ENCODE measurements at regions not wholly inside any gene's neighbourhood (a gene's known extent, or its start where the extent isn't known, plus 50 kb on each side); places are given as distances from the start of the nearest gene placed in this dataset.

GRCh38 chr4:71872221-71872620 is 88.3 kb upstream of the GC start:
- Histone ChIP-seq H3K4me3 (no peak overlapping the region), H3K4me2 (no peak overlapping the region), H3K36me3 (ENCODE audit: insufficient read depth) (no peaks in the 10 kb centered on the region), H3K4me1 (ENCODE audit: insufficient read depth) (no peaks in the 10 kb centered on the region), H3K27me3 (ENCODE audit: insufficient read depth) (no peaks in the 10 kb centered on the region), H4K20me1 (replicated peaks; ENCODE audit: insufficient read depth) (no peaks in the 10 kb centered on the region), H3K27ac (ENCODE audit: low read depth) (no peak overlapping the region), H2AFZ (no peak overlapping the region), H3K79me2 (replicated peaks; ENCODE audit: insufficient read depth) (no peaks in the 10 kb centered on the region), H3K9me2 (ENCODE audit: insufficient read depth) (peaks cover 10% of the 10 kb centered on the region; the same call in 1 of the 2 replicates), H3F3A (replicated peaks; ENCODE audit: low read depth) (no peaks in the 10 kb centered on the region)
- Mint-ChIP-seq H3K4me3 (no peak overlapping the region), H3K27me3 (ENCODE audit: insufficient read depth, low read depth, poor library complexity) (no peaks in the 10 kb centered on the region), H3K36me3 (ENCODE audit: low read depth) (peaks cover 31% of the 10 kb centered on the region; the same call in 2 of the 3 replicates), H3K9me3 (peaks cover 22% of the 10 kb centered on the region; the same call in 2 of the 3 replicates), H3K4me1 (no peaks in the 10 kb centered on the region), H3K27ac (no peak overlapping the region)
- ATAC-seq (no peak), DNase-seq (ENCODE audit: low spot score) (no peak)
- TF ChIP-seq REST (IDR thresholded peaks at IDR 0.05; ENCODE audit: unreplicated experiment) (no peak), STAT1 (IDR thresholded peaks at IDR 0.05; ENCODE audit: unreplicated experiment) (no peak), CREB1 (CRISPR knock-in tag; IDR thresholded peaks at IDR 0.05; ENCODE audit: low read depth) (no peak), ETS1 (IDR thresholded peaks at IDR 0.05) (no peak), POLR2AphosphoS5 (IDR thresholded peaks at IDR 0.05; ENCODE audit: low read depth) (no peak), EZH2phosphoT487 (IDR thresholded peaks at IDR 0.05; ENCODE audit: unreplicated experiment) (no peak), EZH2 (IDR thresholded peaks at IDR 0.05; ENCODE audit: low read depth, unreplicated experiment) (no peak), CTCF (conservative IDR thresholded peaks at IDR 0.05; ENCODE audit: low read depth in 2 of 2) (no peak), JUNB (IDR thresholded peaks at IDR 0.05; ENCODE audit: unreplicated experiment) (no peak), ZNF462 (CRISPR knock-in tag; IDR thresholded peaks at IDR 0.05) (no peak), NANOG (IDR thresholded peaks at IDR 0.05; ENCODE audit: borderline replicate concordance) (no peak)

All from GM23338 (cell line).